GM19351 (cell line): ENCODE measurements at regions not wholly inside any gene's neighbourhood (a gene's known extent, or its start where the extent isn't known, plus 50 kb on each side); places are given as distances from the start of the nearest gene placed in this dataset.

ENCODE experiments used
- ATAC-seq: cut with Tn5 transposase; IDR thresholded peaks from one replicate; pipeline ENCODE4 v1.9.1; 2021; ENCODE audit warnings: mild to moderate bottlenecking, moderate library complexity; ENCODE audit not compliant: unreplicated experiment

GRCh38 chr12:13691598-13691997 is 289.8 kb downstream of the GRIN2B start:
- no peak for ATAC-seq

- ATAC-seq = no peak
Measured at GRCh38 chr12:13687633-13688032, 293.8 kb downstream of the GRIN2B start.

- no peak for ATAC-seq
Measured at GRCh38 chr12:13686260-13686659, 295.1 kb downstream of the GRIN2B start.

GRCh38 chr12:13680916-13681315 is 300.5 kb downstream of the GRIN2B start:
- no peak for ATAC-seq

GRCh38 chr12:13676880-13677279 is 304.5 kb downstream of the GRIN2B start:
- ATAC-seq = no peak

- ATAC-seq = no peak
Measured at GRCh38 chr12:13670285-13670866, 311.0 kb downstream of the GRIN2B start.

- ATAC-seq = no peak
Measured at GRCh38 chr12:13668880-13669279, 312.5 kb downstream of the GRIN2B start.

GRCh38 chr12:13666806-13667205 is 314.6 kb downstream of the GRIN2B start:
- ATAC-seq = no peak

GRCh38 chr12:13661005-13661887 is 320.2 kb downstream of the GRIN2B start:
- peak; percentile 93 for ATAC-seq

- ATAC-seq = no peak
Measured at GRCh38 chr12:13654456-13654855, 326.9 kb downstream of the GRIN2B start.

GRCh38 chr12:13652105-13652504 is 329.3 kb downstream of the GRIN2B start:
- ATAC-seq = no peak

GRCh38 chr12:13635709-13636108 is 345.7 kb downstream of the GRIN2B start:
- no peak for ATAC-seq

- ATAC-seq = no peak
Measured at GRCh38 chr12:13631873-13632272, 349.5 kb downstream of the GRIN2B start.

- no peak for ATAC-seq
Measured at GRCh38 chr12:13630354-13630753, 351.0 kb downstream of the GRIN2B start.

- no peak for ATAC-seq
Measured at GRCh38 chr12:13628067-13628466, 353.3 kb downstream of the GRIN2B start.

- ATAC-seq = no peak
Measured at GRCh38 chr12:13627536-13627935, 353.9 kb downstream of the GRIN2B start.

- no peak for ATAC-seq
Measured at GRCh38 chr12:13613297-13613696, 368.1 kb downstream of the GRIN2B start.

GRCh38 chr12:13609894-13610679 is 371.3 kb downstream of the GRIN2B start:
- ATAC-seq = no peak

GRCh38 chr12:13606290-13606689 is 375.1 kb downstream of the GRIN2B start:
- ATAC-seq = no peak

GRCh38 chr12:13603953-13604352 is 377.4 kb downstream of the GRIN2B start:
- no peak for ATAC-seq

GRCh38 chr12:13602172-13602571 is 379.2 kb downstream of the GRIN2B start:
- no peak for ATAC-seq

- no peak for ATAC-seq
Measured at GRCh38 chr12:13599176-13599575, 382.2 kb downstream of the GRIN2B start.
